ENCODE measurements at regions not wholly inside any gene's neighbourhood (a gene's known extent, or its start where the extent isn't known, plus 50 kb on each side); places are given as distances from the start of the nearest gene placed in this dataset.
"Not testable (repeated sequence)": the region's sequence is repeated elsewhere in the genome, so short reads cannot be mapped to it uniquely, and the experiment has no call there.

DNA sequence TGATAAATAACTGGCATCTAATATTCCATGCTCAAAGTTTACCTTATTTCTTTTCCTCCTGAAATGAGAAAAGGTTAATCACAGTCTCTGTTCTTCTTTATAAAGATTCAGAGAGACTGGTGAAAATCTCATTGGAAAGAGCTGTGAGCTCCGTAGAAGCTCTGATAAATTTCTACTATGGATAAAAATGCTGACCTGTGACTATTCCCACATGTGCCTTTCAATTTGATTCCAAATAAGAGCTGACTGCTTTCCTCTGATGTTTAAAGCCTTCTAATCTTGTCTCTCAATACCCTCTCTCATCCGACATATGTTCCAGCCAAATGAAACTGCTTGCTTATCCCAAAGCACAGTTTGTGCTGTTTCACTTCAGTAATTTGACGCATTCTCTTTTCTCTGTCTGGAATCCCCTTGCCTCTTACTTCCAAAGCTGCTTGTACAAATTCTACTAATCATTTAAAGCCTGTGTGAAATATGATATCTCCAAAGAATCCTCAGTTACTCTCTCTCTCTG, 130.1 kb downstream of the RTP4 start:
- H3K4me3 ChIP-seq (ENCODE audit: control insufficient read depth, low read depth, low read length): no peak overlapping the region
- no peak for DNase-seq (ENCODE audit: low read depth)
- TF ChIP-seq, protein P1, sequence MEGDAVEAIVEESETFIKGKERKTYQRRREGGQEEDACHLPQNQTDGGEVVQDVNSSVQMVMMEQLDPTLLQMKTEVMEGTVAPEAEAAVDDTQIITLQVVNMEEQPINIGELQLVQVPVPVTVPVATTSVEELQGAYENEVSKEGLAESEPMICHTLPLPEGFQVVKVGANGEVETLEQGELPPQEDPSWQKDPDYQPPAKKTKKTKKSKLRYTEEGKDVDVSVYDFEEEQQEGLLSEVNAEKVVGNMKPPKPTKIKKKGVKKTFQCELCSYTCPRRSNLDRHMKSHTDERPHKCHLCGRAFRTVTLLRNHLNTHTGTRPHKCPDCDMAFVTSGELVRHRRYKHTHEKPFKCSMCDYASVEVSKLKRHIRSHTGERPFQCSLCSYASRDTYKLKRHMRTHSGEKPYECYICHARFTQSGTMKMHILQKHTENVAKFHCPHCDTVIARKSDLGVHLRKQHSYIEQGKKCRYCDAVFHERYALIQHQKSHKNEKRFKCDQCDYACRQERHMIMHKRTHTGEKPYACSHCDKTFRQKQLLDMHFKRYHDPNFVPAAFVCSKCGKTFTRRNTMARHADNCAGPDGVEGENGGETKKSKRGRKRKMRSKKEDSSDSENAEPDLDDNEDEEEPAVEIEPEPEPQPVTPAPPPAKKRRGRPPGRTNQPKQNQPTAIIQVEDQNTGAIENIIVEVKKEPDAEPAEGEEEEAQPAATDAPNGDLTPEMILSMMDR (IDR thresholded peaks at IDR 0.05; ENCODE audit: control insufficient read depth, insufficient read depth, low read depth, low read length, missing control alignments): no peak

DNA sequence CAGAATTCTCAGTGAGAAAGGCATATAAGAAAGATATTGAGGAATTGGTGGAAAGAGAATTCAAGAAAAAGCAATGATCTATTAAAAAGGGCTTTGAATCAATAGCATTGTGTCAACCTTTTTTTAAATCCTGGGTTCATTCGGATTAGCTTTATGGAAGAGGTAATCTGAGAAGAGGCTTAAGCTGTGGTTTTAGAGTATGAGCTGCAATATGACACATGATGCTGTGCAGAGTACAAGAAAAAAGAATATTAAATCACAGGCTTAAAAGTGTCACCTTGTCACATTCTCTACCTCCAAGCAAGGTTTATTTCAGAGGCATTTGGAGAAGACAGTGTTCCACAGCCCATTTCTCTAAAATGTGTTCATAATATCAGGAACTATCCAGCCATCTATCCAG, 128.9 kb downstream of the RTP4 start:
- TF ChIP-seq, protein P1 (IDR thresholded peaks at IDR 0.05; ENCODE audit: control insufficient read depth, insufficient read depth, low read depth, low read length, missing control alignments): no peak

DNA sequence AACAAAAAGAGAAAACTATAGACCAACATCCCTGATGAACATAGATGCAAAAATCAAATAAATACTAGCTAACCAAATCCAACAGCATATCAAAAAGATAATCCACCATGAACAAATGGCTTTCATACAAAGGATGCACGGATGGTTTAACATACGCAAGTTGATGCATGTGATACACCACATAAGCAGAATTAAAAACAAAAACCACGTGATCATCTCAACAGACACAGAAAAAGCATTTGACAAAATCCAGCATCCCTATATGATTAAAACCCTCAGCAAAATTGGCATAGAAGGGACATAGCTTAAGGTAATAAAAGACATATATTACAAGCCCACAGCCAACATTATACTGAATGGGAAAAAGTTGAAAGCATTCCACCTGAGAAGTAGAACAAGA, 125.9 kb downstream of the RTP4 start:
- DNase-seq (ENCODE audit: low read depth); H3K4me3 ChIP-seq (ENCODE audit: control insufficient read depth, low read depth, low read length): not testable (repeated sequence)

More for the DNA sequence above, 128.9 kb downstream of the RTP4 start:
- DNase-seq (ENCODE audit: low read depth): no peak
- H3K4me3 ChIP-seq (ENCODE audit: control insufficient read depth, low read depth, low read length): no peak overlapping the region

DNA sequence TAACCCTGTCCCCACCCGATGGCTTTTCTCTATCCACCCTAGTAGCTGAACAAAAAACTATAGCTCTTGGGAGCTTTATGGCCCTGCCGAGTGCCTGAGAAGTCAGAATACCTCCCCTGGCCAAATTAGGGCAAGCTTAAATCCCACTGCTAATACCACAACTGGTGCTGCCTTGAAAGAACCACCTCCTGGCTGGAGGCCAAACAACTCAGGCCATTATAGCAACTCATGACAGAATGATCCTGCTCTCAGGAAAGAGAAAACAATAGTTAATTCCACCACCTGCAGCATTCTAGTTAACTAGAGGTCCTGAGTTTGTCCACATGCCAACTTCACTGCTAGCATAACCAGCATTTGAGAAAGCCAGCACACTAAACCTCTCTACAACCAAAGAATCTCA, 123.2 kb downstream of the RTP4 start:
- no peak overlapping the region for H3K4me3 ChIP-seq (ENCODE audit: control insufficient read depth, low read depth, low read length)
- no peak for DNase-seq (ENCODE audit: low read depth)
- TF ChIP-seq, protein P1 (IDR thresholded peaks at IDR 0.05; ENCODE audit: control insufficient read depth, insufficient read depth, low read depth, low read length, missing control alignments): no peak

DNA sequence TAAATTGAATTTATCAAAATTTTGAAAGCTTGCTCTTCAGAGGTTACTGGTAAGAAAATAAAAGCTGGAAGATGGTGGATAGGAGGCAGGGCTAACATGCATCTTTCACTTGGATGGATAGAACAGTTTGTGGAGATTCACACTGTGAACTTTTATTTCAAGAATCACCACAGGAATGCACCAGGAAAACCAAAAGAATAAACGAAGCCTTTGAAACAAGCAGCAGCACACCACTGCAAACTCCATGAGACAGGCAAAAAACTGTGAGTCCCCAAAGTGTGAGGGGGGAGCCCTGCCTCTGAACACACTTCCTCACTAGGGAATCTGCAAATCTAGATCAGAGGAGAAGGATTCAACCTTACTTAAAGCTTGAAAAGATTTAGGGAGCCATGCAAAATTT, 122.2 kb downstream of the RTP4 start:
- no peak overlapping the region for H3K4me3 ChIP-seq (ENCODE audit: control insufficient read depth, low read depth, low read length)
- TF ChIP-seq, protein P1 (IDR thresholded peaks at IDR 0.05; ENCODE audit: control insufficient read depth, insufficient read depth, low read depth, low read length, missing control alignments): no peak
- no peak for DNase-seq (ENCODE audit: low read depth)

DNA sequence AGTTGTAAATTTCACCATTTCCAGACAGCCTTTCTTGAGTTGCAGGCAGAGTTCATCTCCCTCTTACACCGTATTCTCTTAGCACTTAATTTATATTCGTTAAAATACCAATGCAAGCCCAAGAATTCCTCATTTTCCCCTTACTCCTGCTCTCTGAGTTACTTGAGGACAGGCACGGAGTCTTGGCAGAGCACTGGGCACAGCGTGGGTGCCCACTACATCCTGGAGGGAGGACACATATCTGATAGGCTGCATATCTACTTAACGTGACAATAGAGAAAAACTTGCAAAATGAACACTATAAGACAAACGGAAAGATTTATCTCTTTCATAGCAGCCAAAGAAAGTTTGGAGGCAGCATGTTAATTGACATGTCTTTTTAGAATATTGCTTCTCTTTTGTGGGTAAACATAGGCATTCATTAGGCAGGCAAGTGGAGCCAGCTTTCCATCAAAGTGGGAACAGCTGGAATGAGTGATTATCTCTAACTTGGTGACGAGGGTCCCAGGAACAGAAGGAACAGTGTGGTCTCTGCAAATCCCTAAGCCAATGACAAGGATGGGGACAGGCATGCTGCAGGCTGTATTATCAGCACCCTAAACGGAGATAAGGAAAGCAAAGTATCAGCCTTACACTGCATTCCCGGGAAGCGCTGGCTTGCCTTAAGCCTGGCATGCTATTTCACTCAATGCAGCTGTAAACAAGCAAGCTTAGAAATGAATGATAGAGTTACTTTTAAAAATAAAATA, 116.5 kb downstream of the RTP4 start:
- no peak overlapping the region for H3K4me3 ChIP-seq (ENCODE audit: control insufficient read depth, low read depth, low read length)
- TF ChIP-seq, protein P1 (IDR thresholded peaks at IDR 0.05; ENCODE audit: control insufficient read depth, insufficient read depth, low read depth, low read length, missing control alignments): no peak

DNA sequence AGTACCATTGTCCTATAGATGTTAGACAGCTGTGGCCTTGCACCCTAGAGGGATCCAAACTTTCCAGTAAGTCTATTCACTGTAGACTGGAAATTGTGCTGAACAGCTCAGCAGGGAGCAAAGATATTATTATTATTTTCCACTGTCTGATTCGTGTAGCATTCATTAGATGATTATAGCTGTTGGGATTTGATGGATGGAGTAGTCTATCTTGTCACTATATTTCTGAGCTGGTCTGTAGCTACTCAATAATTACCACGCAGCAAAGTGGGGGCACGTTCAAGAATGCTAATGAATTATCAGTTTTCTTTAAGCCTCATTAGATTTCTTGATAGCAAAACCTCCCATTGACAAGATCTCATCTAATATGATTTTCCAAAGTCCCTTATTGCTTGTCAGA, 113.2 kb downstream of the RTP4 start:
- TF ChIP-seq, protein P1 (IDR thresholded peaks at IDR 0.05; ENCODE audit: control insufficient read depth, insufficient read depth, low read depth, low read length, missing control alignments): no peak
- H3K4me3 ChIP-seq (ENCODE audit: control insufficient read depth, low read depth, low read length): no peak overlapping the region
- DNase-seq (ENCODE audit: low read depth): no peak

More for the DNA sequence above, 116.5 kb downstream of the RTP4 start:
- no peak for DNase-seq (ENCODE audit: low read depth)

DNA sequence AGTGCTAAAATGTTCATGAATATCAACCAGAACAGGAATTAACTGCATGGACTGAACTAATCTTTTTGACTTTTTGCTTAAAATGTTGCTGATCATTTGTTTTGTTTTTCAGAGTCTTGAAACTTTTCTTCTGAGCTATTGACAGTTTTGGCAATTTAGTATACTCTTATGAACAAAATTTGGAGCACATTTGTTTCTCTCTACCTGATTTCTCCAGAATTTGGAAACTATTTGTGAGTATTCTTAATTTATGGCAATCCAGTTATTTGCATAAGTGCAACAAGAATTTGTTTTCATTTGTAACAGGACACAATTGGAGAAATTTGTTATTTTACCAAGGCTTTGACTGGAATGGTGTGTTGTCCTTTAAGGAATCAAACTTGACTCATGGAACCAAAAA, 107.4 kb downstream of the RTP4 start:
- not testable (repeated sequence) for H3K4me3 ChIP-seq (ENCODE audit: control insufficient read depth, low read depth, low read length); DNase-seq (ENCODE audit: low read depth)

All from AG09309 (cell line).